ENCODE measurements at regions not wholly inside any gene's neighbourhood (a gene's known extent, or its start where the extent isn't known, plus 50 kb on each side); places are given as distances from the start of the nearest gene placed in this dataset.

- 0 out of 2 replicates have a peak, but pooled peaks have one; percentile 29 for TF ChIP-seq CTCF (conservative IDR thresholded peaks at IDR 0.05; ENCODE audit: low read depth, low read length)
- TF ChIP-seq EZH2 (IDR thresholded peaks at IDR 0.05; ENCODE audit: borderline replicate concordance, low read depth, low read length, poor library complexity, severe bottlenecking): no peak
These were observed 282.9 kb downstream of the OLFM4 start for GRCh38 chr13:53311561-53311960.

Data from A673 (cell line).